ENCODE measurements at regions not wholly inside any gene's neighbourhood (a gene's known extent, or its start where the extent isn't known, plus 50 kb on each side); places are given as distances from the start of the nearest gene placed in this dataset.
"Not testable (repeated sequence)": the region's sequence is repeated elsewhere in the genome, so short reads cannot be mapped to it uniquely, and the experiment has no call there.

DNA sequence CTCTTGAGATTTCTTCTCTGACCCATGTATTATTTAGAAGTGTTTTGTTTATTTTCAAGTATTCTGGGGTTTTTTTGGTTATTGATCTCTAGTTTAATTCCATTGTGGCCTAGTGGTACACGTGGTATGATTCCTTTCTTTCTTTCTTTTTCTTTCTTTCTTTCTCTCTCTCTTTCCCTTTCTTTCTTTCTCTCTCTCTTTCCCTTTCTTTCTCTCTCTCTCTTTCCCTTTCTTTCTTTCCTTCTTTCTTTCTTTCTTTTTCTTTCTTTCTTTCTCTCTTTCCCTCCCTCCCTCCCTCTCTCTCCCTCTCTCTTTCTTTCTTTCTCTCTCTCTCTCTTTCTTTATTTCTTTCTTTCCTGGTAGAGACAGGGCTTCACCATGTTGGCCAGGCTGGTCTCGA lies 85.7 kb upstream of the UBE2E1 start:
- no peaks in the 10 kb centered on the region for H3K9me3 ChIP-seq (ENCODE audit: control insufficient read depth, insufficient read depth, low read length)
- no peak overlapping the region for H3K27ac ChIP-seq (ENCODE audit: low read depth, low read length)
- H3K4me1 ChIP-seq (ENCODE audit: control insufficient read depth, insufficient read depth, low read length), result no peaks in the 10 kb centered on the region
- WGBS (ENCODE audit: insufficient coverage), result no CpG with 5 or more reads among the region's 2 CpGs
- no peak overlapping the region for H3K4me3 ChIP-seq (ENCODE audit: low read depth, low read length)
- no peaks in the 10 kb centered on the region for H3K36me3 ChIP-seq (ENCODE audit: control insufficient read depth, insufficient read depth, low read length)
- H3K27me3 ChIP-seq (ENCODE audit: control insufficient read depth, insufficient read depth, low read length), result no peaks in the 10 kb centered on the region
- no peak for DNase-seq (ENCODE audit: low read depth in 4 of 6, low spot score in 6 of 6)

GRCh38 chr3:23720885-23721284 lies 84.9 kb upstream of the UBE2E1 start:
- 0% methylated on average over 1 of the region's 2 CpGs for WGBS (ENCODE audit: insufficient coverage)
- DNase-seq (ENCODE audit: low read depth in 4 of 6, low spot score in 6 of 6), result no peak
- Histone ChIP-seq H3K9me3 (ENCODE audit: control insufficient read depth, insufficient read depth, low read length) (no peaks in the 10 kb centered on the region), H3K4me1 (ENCODE audit: control insufficient read depth, insufficient read depth, low read length) (no peaks in the 10 kb centered on the region), H3K36me3 (ENCODE audit: control insufficient read depth, insufficient read depth, low read length) (no peaks in the 10 kb centered on the region), H3K4me3 (ENCODE audit: low read depth, low read length) (no peak overlapping the region), H3K27ac (ENCODE audit: low read depth, low read length) (no peak overlapping the region), H3K27me3 (ENCODE audit: control insufficient read depth, insufficient read depth, low read length) (no peaks in the 10 kb centered on the region)

GRCh38 chr3:23723141-23723540 lies 82.6 kb upstream of the UBE2E1 start:
- Histone ChIP-seq H3K36me3 (ENCODE audit: control insufficient read depth, insufficient read depth, low read length) (no peaks in the 10 kb centered on the region), H3K4me3 (ENCODE audit: low read depth, low read length) (no peak overlapping the region), H3K27ac (ENCODE audit: low read depth, low read length) (no peak overlapping the region), H3K9me3 (ENCODE audit: control insufficient read depth, insufficient read depth, low read length) (no peaks in the 10 kb centered on the region), H3K27me3 (ENCODE audit: control insufficient read depth, insufficient read depth, low read length) (no peaks in the 10 kb centered on the region), H3K4me1 (ENCODE audit: control insufficient read depth, insufficient read depth, low read length) (peaks cover 3% of the 10 kb centered on the region)
- DNase-seq (ENCODE audit: low read depth in 4 of 6, low spot score in 6 of 6), result no peak
- 78% methylated on average over 4 of the region's 5 CpGs for WGBS (ENCODE audit: insufficient coverage)

- H3K4me1 ChIP-seq (ENCODE audit: control insufficient read depth, insufficient read depth, low read length), result peaks cover 3% of the 10 kb centered on the region
- no peak for DNase-seq (ENCODE audit: low read depth in 4 of 6, low spot score in 6 of 6)
- no peaks in the 10 kb centered on the region for H3K27me3 ChIP-seq (ENCODE audit: control insufficient read depth, insufficient read depth, low read length)
- H3K4me3 ChIP-seq (ENCODE audit: low read depth, low read length), result no peak overlapping the region
- H3K27ac ChIP-seq (ENCODE audit: low read depth, low read length), result no peak overlapping the region
- H3K36me3 ChIP-seq (ENCODE audit: control insufficient read depth, insufficient read depth, low read length), result no peaks in the 10 kb centered on the region
- no peaks in the 10 kb centered on the region for H3K9me3 ChIP-seq (ENCODE audit: control insufficient read depth, insufficient read depth, low read length)
These were observed 81.8 kb upstream of the UBE2E1 start for GRCh38 chr3:23723930-23724329.

DNA sequence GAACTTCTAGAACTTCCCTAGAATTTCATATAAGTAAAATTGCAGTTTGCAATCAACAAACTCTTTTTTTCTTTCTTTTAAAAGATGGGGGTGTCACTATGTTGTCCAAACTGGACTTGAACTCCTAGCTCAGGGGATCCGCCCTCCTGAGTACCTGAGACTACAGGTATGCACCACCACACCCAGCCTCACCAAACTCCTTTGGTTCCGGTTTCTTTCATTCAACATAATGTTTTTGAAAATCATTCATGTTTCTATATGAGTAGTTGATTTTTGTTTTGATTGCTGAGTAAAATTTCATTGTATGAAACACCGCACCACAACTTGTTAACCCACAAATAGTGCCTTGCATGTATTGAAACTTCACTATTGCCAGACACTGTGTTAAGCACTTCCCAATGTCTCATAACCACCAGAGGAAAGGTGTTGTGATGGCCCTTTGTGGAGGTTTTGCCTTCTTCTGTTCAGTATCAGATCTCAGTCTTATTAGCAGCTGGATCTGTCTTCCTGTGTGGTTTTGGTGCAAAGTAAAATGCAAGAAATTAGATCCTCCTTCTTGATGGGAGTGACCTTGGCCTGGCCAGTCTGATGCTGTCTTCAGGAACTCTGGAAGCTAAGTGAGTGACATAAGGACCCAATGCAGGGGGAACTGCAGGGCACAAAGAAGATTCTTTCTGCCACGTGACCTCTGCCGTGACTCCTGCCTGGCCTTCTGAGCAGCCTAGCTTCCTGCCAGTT lies 78.8 kb upstream of the UBE2E1 start:
- H3K4me1 ChIP-seq (ENCODE audit: control insufficient read depth, insufficient read depth, low read length), result peaks cover 3% of the 10 kb centered on the region
- no CpG with 5 or more reads among the region's 5 CpGs for WGBS (ENCODE audit: insufficient coverage)

GRCh38 chr3:23728601-23729117 lies 77.1 kb upstream of the UBE2E1 start:
- H3K4me1 ChIP-seq (ENCODE audit: control insufficient read depth, insufficient read depth, low read length), result peaks cover 3% of the 10 kb centered on the region
- no peak overlapping the region for H3K27ac ChIP-seq (ENCODE audit: low read depth, low read length)
- WGBS (ENCODE audit: insufficient coverage), result no CpG with 5 or more reads among the region's 4 CpGs

More for the DNA sequence above, 78.8 kb upstream of the UBE2E1 start:
- H3K27ac ChIP-seq (ENCODE audit: low read depth, low read length), result no peak overlapping the region
- no peaks in the 10 kb centered on the region for H3K27me3 ChIP-seq (ENCODE audit: control insufficient read depth, insufficient read depth, low read length)
- no peak overlapping the region for H3K4me3 ChIP-seq (ENCODE audit: low read depth, low read length)
- no peak for DNase-seq (ENCODE audit: low read depth in 4 of 6, low spot score in 6 of 6)
- no peaks in the 10 kb centered on the region for H3K9me3 ChIP-seq (ENCODE audit: control insufficient read depth, insufficient read depth, low read length)
- H3K36me3 ChIP-seq (ENCODE audit: control insufficient read depth, insufficient read depth, low read length), result no peaks in the 10 kb centered on the region

DNA sequence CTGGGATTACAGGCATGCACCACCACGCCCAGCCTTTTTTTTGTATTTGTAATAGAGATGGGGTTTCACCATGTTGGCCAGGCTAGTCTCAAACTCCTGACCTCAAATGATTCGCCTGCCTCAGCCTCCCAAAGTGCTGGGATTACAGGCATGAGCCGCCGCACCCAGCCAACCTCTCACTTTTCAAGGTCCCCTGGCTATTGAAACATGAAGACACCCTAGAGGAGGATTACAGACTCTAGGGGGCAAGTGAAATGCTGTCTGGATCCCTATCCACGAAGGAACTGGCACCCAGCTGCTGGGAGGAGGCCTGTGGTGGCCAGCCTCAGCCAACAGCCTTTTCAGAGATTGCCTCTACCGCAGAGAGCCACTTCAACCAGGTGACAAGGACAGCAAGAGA lies 76.4 kb upstream of the UBE2E1 start:
- not testable (repeated sequence) for H3K36me3 ChIP-seq (ENCODE audit: control insufficient read depth, insufficient read depth, low read length); H3K9me3 ChIP-seq (ENCODE audit: control insufficient read depth, insufficient read depth, low read length); H3K4me3 ChIP-seq (ENCODE audit: low read depth, low read length); H3K27me3 ChIP-seq (ENCODE audit: control insufficient read depth, insufficient read depth, low read length); H3K4me1 ChIP-seq (ENCODE audit: control insufficient read depth, insufficient read depth, low read length); DNase-seq (ENCODE audit: low read depth in 4 of 6, low spot score in 6 of 6); H3K27ac ChIP-seq (ENCODE audit: low read depth, low read length)
- WGBS (ENCODE audit: insufficient coverage), result 85% methylated on average over 2 of the region's 6 CpGs

More at GRCh38 chr3:23728601-23729117, 77.1 kb upstream of the UBE2E1 start:
- H3K9me3 ChIP-seq (ENCODE audit: control insufficient read depth, insufficient read depth, low read length), result no peaks in the 10 kb centered on the region
- no peak overlapping the region for H3K4me3 ChIP-seq (ENCODE audit: low read depth, low read length)
- DNase-seq (ENCODE audit: low read depth in 4 of 6, low spot score in 6 of 6), result no peak
- no peaks in the 10 kb centered on the region for H3K27me3 ChIP-seq (ENCODE audit: control insufficient read depth, insufficient read depth, low read length)
- H3K36me3 ChIP-seq (ENCODE audit: control insufficient read depth, insufficient read depth, low read length), result no peaks in the 10 kb centered on the region

- Histone ChIP-seq H3K27ac (ENCODE audit: low read depth, low read length) (no peak overlapping the region), H3K4me1 (ENCODE audit: control insufficient read depth, insufficient read depth, low read length) (peaks cover 7% of the 10 kb centered on the region), H3K27me3 (ENCODE audit: control insufficient read depth, insufficient read depth, low read length) (no peaks in the 10 kb centered on the region), H3K36me3 (ENCODE audit: control insufficient read depth, insufficient read depth, low read length) (no peaks in the 10 kb centered on the region), H3K9me3 (ENCODE audit: control insufficient read depth, insufficient read depth, low read length) (no peaks in the 10 kb centered on the region), H3K4me3 (ENCODE audit: low read depth, low read length) (no peak overlapping the region)
- DNase-seq (ENCODE audit: low read depth in 4 of 6, low spot score in 6 of 6), result no peak
- no CpG with 5 or more reads among the region's 3 CpGs for WGBS (ENCODE audit: insufficient coverage)
These were observed 71.3 kb upstream of the UBE2E1 start for GRCh38 chr3:23734481-23734880.

DNA sequence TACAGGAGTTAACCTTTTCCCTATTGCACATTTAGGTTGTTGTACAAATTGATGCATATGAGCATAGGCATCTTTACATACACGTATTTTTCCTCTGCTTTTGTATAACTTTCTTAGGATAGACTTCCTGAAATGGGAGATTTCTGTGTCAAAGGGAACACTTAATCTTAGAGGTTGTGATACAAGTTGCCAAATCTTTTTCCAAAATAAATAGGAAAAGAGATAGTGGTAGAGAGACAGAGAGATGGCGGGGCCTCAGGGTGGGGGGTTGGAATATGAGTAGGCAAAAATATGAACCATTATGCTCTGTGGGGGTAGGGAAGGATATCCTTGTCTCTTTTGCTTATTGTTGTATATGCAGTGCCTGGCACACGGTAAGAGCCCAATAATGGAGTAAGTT lies 70.7 kb upstream of the UBE2E1 start:
- DNase-seq (ENCODE audit: low read depth in 4 of 6, low spot score in 6 of 6), result no peak
- peak overlapping the region; percentile 22 for H3K27ac ChIP-seq (ENCODE audit: low read depth, low read length)
- no peak overlapping the region for H3K4me3 ChIP-seq (ENCODE audit: low read depth, low read length)
- no peaks in the 10 kb centered on the region for H3K9me3 ChIP-seq (ENCODE audit: control insufficient read depth, insufficient read depth, low read length)
- 65% methylated on average over 2 of the region's 3 CpGs for WGBS (ENCODE audit: insufficient coverage)
- peaks cover 7% of the 10 kb centered on the region for H3K4me1 ChIP-seq (ENCODE audit: control insufficient read depth, insufficient read depth, low read length)
- no peaks in the 10 kb centered on the region for H3K27me3 ChIP-seq (ENCODE audit: control insufficient read depth, insufficient read depth, low read length)
- no peaks in the 10 kb centered on the region for H3K36me3 ChIP-seq (ENCODE audit: control insufficient read depth, insufficient read depth, low read length)

All from spinal cord (tissue), 9 donors.